ENCODE measurements at regions not wholly inside any gene's neighbourhood (a gene's known extent, or its start where the extent isn't known, plus 50 kb on each side); places are given as distances from the start of the nearest gene placed in this dataset.
"Not testable (repeated sequence)": the region's sequence is repeated elsewhere in the genome, so short reads cannot be mapped to it uniquely, and the experiment has no call there.

DNA sequence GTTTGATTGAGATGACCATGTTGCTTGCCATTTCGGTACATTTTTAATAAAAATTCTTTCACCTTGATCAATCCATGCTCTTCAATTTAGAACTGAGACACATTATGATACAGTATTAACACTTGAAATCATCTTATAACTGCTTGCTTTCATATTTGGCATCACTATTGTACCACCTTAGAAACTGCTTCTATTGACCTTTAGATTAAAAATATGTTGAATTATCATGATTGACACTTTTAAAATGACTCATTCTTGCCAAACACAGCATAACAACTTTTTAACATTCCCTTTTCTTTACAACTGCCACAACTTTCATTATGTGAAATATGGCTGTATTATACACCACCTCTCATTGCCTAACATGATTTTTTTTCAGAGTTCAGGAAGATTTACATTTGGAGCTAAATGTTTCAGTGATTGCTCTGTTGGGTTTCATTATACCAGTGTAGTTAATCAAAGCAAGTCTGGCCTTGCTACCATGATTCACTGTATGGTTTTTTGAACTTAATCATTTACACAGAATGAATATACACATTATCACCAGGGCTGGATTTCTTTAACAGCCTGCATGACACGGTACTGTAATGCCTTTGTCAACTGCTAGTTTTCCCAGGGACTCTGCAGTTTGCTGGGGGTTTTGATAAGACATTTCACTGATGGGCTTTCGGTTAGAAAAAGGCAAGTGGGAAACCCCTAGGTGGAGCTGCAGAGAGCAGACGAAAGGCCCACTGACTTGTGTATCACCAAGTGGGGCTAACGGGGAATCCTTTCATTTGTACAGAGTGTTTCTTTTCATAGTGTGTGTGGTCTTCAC is 93.6 kb upstream of the TLE4 start:
- DNase-seq (ENCODE audit: low read depth in 1 of 2, low spot score in 1 of 2) = peak in 1 of 2 donors; percentile 1

DNA sequence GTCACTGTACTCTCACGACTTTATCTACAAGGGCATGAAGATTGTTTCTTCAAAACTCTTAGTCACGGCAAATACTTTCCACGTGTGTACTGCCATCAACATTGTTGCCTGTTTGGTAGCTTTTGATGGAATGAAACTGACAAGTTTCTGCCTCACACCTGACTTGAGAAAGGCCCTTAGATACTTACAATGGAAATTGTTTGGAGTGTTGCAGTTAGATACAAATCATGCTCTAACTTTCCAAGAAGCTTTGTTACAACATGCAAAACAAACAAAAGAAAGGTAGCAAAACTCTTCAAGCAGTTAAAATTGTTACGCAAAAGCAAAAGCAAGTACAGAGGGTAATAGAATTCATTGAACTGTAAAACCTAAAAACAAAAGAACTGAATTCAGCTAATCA is 91.1 kb upstream of the TLE4 start:
- no peak for DNase-seq (ENCODE audit: low read depth in 1 of 2, low spot score in 1 of 2)

DNA sequence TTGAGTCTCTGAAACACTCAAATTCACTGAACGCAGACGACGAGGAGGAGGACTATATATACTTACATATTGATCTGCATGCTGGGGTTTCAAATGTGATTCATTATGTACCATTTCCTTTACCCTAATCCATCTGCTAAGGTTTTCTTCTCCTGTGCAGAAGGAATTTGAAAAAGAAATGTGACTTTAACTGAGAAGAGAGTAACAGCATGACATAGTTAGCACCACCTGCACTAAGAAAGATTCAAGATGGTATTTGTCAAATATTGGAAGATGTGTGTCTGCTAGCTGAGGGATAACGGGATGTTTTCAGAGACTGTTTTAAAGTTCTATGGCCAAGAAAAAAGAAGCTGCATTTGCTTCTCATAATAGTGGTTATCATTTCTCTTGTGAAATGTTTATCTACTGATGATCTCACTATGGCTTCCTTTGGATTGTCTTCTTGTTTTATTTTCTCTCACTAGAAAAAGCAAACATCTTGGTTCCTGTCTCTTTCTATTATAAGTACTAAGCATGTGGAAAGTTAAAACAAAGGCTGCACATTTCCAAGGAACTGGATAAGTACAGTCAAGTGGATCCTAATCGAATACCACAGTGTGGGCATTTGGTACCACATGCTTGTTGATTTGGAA is 89.8 kb upstream of the TLE4 start:
- no peak for DNase-seq (ENCODE audit: low read depth in 1 of 2, low spot score in 1 of 2)

DNA sequence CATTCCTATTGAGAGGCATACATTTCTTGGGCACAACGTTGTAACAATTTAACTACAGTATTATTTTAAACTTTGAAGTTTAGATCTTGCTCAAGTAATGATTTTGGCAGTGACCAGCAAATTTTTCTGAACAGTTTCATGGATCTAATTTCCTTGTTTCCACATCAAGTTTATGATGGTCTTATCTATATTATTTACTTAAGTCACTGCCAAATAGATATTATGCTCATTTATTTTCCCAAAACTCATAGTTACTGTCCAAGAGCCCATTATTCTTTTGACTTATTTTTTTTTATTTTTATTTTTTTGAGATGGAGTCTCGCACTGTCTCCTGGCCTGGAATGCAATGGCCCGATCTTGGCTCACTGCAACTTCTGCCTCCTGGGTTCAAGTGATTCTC is 86.5 kb upstream of the TLE4 start:
- DNase-seq (ENCODE audit: low read depth in 1 of 2, low spot score in 1 of 2) = no peak

DNA sequence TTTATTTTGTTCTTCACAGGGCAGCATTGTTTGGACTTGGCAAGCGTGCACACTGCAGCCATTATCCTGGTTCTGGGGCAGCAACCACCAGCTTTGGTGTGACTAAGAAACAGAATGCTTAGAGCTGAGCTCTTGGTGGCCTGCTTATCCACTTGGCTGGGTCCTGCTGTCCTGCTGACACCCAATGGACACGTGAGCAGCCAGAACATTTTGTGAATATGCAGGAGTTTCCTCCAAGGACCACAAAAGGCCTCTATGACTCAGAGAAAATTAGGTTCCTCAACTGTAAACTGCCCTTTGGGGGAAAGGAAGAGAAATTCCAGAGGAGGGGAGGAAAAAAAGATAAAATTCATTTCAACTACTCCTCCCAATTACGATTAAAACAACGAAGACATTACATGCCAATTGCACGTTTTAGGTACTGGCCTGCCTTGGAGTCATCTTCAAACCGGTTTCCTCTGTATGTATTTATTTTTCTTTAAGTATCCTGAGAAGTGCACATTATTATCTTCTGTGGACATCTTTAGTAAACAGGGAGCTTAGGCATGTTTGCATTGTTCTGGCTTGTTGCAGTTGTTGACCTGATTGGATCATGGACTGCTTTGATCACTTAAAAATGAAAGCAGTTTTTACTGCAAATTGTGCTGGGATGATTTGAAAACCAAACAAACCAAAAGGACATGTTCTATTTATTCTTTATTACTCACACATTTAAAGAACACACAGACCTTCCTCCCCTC is 82.3 kb upstream of the TLE4 start:
- DNase-seq (ENCODE audit: low read depth in 1 of 2, low spot score in 1 of 2) = no peak

DNA sequence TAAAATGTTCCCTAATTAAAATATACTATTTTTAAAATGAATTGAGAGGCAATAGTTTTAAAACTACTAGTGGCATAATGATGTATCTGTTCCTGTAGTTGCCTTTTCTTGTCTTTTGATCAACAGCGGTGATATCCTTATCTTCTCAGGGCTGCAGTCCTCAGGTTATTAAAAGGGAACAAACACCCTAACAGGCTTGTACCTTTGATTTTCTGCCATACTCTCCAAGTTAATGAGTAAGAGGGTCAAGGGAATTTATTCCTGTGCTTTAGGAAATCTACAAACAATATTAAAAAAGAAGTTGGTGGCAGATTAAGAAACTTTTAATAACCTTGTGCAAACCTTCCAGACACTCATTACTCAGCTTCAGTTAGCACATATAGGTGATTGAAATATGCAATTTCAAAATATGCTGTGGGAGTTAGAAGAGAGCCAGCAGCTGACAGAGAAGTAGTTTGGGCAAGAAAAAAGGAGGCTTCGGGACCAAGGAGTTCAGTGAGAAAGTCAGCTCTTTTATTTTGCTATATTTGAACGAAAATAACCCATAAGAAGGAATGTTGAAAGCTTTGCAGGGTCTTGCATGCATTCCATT is 81.0 kb upstream of the TLE4 start:
- DNase-seq (ENCODE audit: low read depth in 1 of 2, low spot score in 1 of 2) = no peak

DNA sequence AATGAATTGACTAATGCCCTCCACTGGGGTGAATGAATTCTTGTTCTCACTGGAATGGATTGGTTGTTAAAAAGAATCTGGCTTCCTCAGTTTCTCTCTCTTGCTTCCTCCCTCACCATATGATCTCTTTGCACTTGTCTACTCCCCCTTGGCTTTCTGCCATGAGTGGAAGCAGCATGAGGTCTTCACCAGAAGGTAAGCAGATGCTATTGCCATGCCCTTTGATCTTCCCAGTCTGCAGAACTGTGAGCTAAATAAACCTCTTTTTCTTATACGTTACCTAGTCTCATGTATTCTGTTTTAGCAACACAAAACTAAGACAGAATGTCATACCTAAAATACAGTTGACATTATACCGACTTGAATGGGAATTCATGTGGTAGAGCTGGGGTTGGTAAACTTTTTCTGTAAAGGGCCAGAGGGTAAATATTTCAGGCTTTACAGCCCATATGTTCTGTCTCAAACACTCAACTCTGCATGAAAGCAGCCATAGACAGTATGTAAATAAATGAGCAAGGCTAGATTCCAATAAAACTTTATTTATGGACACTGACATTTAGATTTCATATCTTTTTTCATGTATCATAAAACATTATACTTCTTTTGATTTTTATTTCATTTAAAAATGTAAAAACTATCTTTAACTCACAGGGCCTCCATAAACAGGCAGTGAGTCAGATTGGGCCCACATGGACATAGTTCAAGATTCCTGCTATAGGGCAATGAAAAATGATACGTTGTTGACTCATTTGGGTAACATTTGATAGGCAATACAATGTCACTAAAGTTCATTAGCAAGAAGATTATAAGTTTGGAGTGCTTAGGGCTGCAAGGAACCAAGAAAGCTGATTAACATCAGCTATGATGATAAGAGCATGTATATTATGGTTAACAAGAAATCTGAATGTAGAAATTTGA is 79.4 kb upstream of the TLE4 start:
- DNase-seq (ENCODE audit: low read depth in 1 of 2, low spot score in 1 of 2) = no peak

DNA sequence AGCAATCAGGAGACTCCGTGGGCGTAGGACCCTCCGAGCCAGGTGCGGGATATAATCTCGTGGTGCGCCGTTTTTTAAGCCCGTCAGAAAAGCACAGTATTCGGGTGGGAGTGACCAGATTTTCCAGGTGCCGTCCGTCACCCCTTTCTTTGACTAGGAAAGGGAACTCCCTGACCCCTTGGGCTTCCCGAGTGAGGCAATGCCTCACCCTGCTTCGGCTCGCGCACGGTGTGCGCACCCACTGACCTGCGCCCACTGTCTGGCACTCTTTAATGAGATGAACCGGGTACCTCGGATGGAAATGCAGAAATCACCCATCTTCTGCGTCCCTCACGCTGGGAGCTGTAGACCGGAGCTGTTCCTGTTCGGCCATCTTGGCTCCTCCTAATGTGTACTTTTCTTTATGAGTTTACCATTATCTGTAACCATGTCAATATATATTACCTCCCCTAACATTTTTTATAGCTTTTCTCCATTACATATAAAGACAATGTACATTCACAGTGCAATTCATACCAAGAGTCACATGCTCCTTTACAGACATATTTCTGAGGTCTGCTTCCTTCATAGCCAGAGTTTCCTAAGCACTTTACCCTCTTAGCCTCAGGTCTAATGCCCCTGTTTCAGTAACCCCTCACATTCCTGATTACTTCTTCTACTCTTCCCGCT is 71.4 kb upstream of the TLE4 start:
- not testable (repeated sequence) for DNase-seq (ENCODE audit: low read depth in 1 of 2, low spot score in 1 of 2)

DNA sequence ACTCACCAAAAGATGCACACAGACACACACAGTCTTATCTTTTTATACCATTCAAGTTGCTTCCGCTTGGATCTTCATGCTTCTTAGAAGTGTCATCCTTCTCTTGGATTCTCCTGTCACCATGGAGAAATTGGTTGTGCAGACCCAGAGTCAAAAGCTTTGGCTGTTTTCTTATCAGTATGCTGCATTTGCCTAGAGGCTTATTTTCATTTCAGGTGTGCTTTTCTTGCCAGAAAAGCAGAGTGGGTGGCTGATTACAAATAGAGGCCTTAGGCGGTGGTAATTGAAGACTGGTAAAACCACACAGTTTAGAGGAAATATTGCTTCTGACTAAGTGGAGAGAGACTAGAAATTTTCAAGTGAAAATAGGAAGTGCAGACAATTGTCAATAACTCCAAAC is 70.2 kb upstream of the TLE4 start:
- DNase-seq (ENCODE audit: low read depth in 1 of 2, low spot score in 1 of 2) = no peak

DNA sequence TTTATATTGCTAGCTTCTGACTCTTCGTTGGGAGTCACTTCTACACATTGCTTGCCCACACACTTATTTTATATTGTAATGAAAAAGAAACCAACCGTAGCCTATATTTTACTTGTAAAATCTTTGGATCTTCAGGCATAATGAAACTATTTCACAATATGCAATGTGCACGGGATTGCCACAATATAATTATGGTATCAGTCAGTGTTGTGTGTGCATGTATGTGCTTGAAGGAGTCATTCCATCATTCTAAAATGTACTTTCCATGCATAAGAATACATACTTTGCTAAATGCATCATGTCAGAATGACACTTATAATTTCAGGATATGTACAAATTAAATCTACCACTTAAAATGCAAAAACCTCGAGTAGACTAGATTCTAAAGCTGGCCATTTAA is 64.0 kb upstream of the TLE4 start:
- DNase-seq (ENCODE audit: low read depth in 1 of 2, low spot score in 1 of 2) = no peak

DNA sequence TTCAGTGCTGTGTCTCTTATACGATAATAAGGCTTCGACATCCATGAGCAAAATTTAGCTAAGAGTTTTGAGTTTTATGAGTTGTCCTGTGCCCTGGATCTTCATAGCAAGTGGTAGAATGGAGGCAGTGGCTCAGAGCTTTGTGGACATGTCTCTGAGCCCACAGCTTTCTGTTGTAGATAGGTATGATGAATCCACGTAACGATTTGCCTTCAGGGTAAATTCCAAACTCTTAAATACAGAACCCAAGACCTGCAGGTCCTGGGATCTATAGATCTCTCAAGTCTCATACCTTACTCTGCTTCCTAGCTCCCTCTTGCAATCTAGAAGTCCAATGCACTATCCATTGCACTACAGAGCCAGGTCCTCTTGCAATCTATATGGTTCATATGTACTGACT is 59.5 kb upstream of the TLE4 start:
- DNase-seq (ENCODE audit: low read depth in 1 of 2, low spot score in 1 of 2) = no peak

Data from activated CD4-positive, alpha-beta T cell treated with anti-CD3 and anti-CD28 coated beads, Interleukin-2, amount 50 U/mL, for 24 hours (primary cell).